Fibroblast of lung (primary cell): ENCODE measurements at regions not wholly inside any gene's neighbourhood (a gene's known extent, or its start where the extent isn't known, plus 50 kb on each side); places are given as distances from the start of the nearest gene placed in this dataset.

Experiments used
- CTCF ChIP-seq, 2 donors: IDR thresholded peaks in 1 of 2; conservative IDR thresholded peaks in 1 of 2; 1 replicate in 1 of 2; 2 replicates in 1 of 2; pipeline ENCODE4 v1.5.1; 2011 to 2012; ENCODE audit warnings: low read length in 2 of 2, control low read depth in 1 of 2, inconsistent platforms in 1 of 2, low read depth in 1 of 2, mild to moderate bottlenecking in 1 of 2
- EZH2 ChIP-seq: IDR thresholded peaks from 2 replicates; pipeline ENCODE4 v1.5.1; 2012; ENCODE audit warnings: low read length, control low read depth, mild to moderate bottlenecking; ENCODE audit errors: missing control alignments

GRCh38 chr2:188131281-188131680, 160.4 kb upstream of the GULP1 start:
- no peak for TF ChIP-seq CTCF (conservative IDR thresholded peaks at IDR 0.05 in 1 of 2, IDR thresholded peaks at IDR 0.05 in 1 of 2; ENCODE audit: low read depth in 1 of 2, low read length in 2 of 2)
- no peak for TF ChIP-seq EZH2
